ENCODE measurements at regions not wholly inside any gene's neighbourhood (a gene's known extent, or its start where the extent isn't known, plus 50 kb on each side); places are given as distances from the start of the nearest gene placed in this dataset.
"Not testable (repeated sequence)": the region's sequence is repeated elsewhere in the genome, so short reads cannot be mapped to it uniquely, and the experiment has no call there.

DNA sequence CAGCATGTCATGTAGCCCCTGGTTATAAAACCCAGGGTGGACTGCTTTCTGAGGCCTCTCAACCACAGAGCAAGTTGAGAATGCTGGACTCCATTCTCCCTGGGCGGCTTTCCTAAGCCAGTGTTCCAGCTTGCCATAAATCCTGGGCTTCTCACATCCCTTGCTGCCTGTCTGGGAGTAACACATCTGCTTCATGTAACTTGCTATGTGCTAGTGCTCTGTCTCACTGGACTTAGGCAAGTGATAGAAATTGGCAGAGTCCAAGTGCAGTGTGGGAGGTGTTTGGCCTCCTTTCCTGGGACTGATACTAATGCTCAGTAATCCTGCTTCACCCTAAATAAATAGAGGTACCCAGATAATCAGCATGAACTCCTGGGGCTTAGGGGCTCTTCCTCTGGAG, 277.1 kb upstream of the POM121L12 start:
- Histone ChIP-seq H3K4me1 (ENCODE audit: control insufficient read depth, insufficient read depth, low read length) (no peaks in the 10 kb centered on the region), H3K27ac (ENCODE audit: low read depth, low read length) (no peak overlapping the region), H3K27me3 (ENCODE audit: control insufficient read depth, insufficient read depth, low read length) (no peaks in the 10 kb centered on the region), H3K36me3 (ENCODE audit: control insufficient read depth, insufficient read depth, low read length) (no peaks in the 10 kb centered on the region), H3K4me3 (ENCODE audit: low read depth, low read length) (no peak overlapping the region), H3K9me3 (ENCODE audit: control insufficient read depth, insufficient read depth, low read length) (no peaks in the 10 kb centered on the region)
- WGBS (ENCODE audit: insufficient coverage): 50% methylated on average over 1 of the region's 1 CpG
- DNase-seq (ENCODE audit: low read depth in 4 of 6, low spot score in 6 of 6): no peak

- no peaks in the 10 kb centered on the region for H3K27me3 ChIP-seq (ENCODE audit: control insufficient read depth, insufficient read depth, low read length)
- DNase-seq (ENCODE audit: low read depth in 4 of 6, low spot score in 6 of 6): no peak
- no peaks in the 10 kb centered on the region for H3K4me1 ChIP-seq (ENCODE audit: control insufficient read depth, insufficient read depth, low read length)
- no peaks in the 10 kb centered on the region for H3K36me3 ChIP-seq (ENCODE audit: control insufficient read depth, insufficient read depth, low read length)
- 94% methylated on average over 9 of the region's 12 CpGs for WGBS (ENCODE audit: insufficient coverage)
- H3K4me3 ChIP-seq (ENCODE audit: low read depth, low read length): no peak overlapping the region
- peaks cover 2% of the 10 kb centered on the region for H3K9me3 ChIP-seq (ENCODE audit: control insufficient read depth, insufficient read depth, low read length)
- H3K27ac ChIP-seq (ENCODE audit: low read depth, low read length): no peak overlapping the region
Observed at GRCh38 chr7:52753855-52754254, 281.6 kb upstream of the POM121L12 start.

GRCh38 chr7:52752891-52753290, 282.5 kb upstream of the POM121L12 start:
- H3K4me1 ChIP-seq (ENCODE audit: control insufficient read depth, insufficient read depth, low read length): no peaks in the 10 kb centered on the region
- no peaks in the 10 kb centered on the region for H3K36me3 ChIP-seq (ENCODE audit: control insufficient read depth, insufficient read depth, low read length)
- no peak overlapping the region for H3K4me3 ChIP-seq (ENCODE audit: low read depth, low read length)
- H3K9me3 ChIP-seq (ENCODE audit: control insufficient read depth, insufficient read depth, low read length): peaks cover 2% of the 10 kb centered on the region
- H3K27ac ChIP-seq (ENCODE audit: low read depth, low read length): no peak overlapping the region
- no CpG with 5 or more reads among the region's 4 CpGs for WGBS (ENCODE audit: insufficient coverage)
- peak in 1 of 6 donors; percentile 73 for DNase-seq (ENCODE audit: low read depth in 4 of 6, low spot score in 6 of 6)
- no peaks in the 10 kb centered on the region for H3K27me3 ChIP-seq (ENCODE audit: control insufficient read depth, insufficient read depth, low read length)

DNA sequence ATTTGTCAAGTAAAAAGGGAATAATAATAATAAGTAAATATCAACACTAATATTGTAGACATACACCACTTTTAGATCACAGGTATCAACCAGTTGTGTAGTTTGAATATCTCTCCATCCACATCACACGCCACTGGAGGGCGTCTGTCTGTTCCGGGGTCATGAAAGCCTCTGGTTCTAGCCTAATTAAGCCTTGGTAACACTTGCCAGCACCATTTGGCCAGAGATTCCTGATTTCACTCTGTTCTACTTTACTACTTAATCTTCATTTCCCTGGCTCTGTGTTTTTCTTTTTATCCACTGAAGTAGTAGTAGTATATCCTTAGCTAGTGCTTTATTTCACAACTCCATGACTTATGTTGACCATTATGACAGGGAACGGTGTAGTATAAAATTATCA, 285.6 kb upstream of the POM121L12 start:
- DNase-seq (ENCODE audit: low read depth in 4 of 6, low spot score in 6 of 6): peak in 1 of 6 donors; percentile 30
- WGBS (ENCODE audit: insufficient coverage): no CpG with 5 or more reads among the region's 4 CpGs

GRCh38 chr7:52747817-52748216, 287.6 kb upstream of the POM121L12 start:
- Histone ChIP-seq H3K27ac (ENCODE audit: low read depth, low read length) (no peak overlapping the region), H3K27me3 (ENCODE audit: control insufficient read depth, insufficient read depth, low read length) (no peaks in the 10 kb centered on the region), H3K36me3 (ENCODE audit: control insufficient read depth, insufficient read depth, low read length) (no peaks in the 10 kb centered on the region), H3K4me3 (ENCODE audit: low read depth, low read length) (no peak overlapping the region), H3K4me1 (ENCODE audit: control insufficient read depth, insufficient read depth, low read length) (no peaks in the 10 kb centered on the region), H3K9me3 (ENCODE audit: control insufficient read depth, insufficient read depth, low read length) (peaks cover 2% of the 10 kb centered on the region)
- no CpG with 5 or more reads among the region's 3 CpGs for WGBS (ENCODE audit: insufficient coverage)
- no peak for DNase-seq (ENCODE audit: low read depth in 4 of 6, low spot score in 6 of 6)

More for the DNA sequence above, 285.6 kb upstream of the POM121L12 start:
- Histone ChIP-seq H3K27ac (ENCODE audit: low read depth, low read length) (no peak overlapping the region), H3K4me3 (ENCODE audit: low read depth, low read length) (no peak overlapping the region), H3K27me3 (ENCODE audit: control insufficient read depth, insufficient read depth, low read length) (no peaks in the 10 kb centered on the region), H3K9me3 (ENCODE audit: control insufficient read depth, insufficient read depth, low read length) (peaks cover 2% of the 10 kb centered on the region), H3K4me1 (ENCODE audit: control insufficient read depth, insufficient read depth, low read length) (no peaks in the 10 kb centered on the region), H3K36me3 (ENCODE audit: control insufficient read depth, insufficient read depth, low read length) (no peaks in the 10 kb centered on the region)

DNA sequence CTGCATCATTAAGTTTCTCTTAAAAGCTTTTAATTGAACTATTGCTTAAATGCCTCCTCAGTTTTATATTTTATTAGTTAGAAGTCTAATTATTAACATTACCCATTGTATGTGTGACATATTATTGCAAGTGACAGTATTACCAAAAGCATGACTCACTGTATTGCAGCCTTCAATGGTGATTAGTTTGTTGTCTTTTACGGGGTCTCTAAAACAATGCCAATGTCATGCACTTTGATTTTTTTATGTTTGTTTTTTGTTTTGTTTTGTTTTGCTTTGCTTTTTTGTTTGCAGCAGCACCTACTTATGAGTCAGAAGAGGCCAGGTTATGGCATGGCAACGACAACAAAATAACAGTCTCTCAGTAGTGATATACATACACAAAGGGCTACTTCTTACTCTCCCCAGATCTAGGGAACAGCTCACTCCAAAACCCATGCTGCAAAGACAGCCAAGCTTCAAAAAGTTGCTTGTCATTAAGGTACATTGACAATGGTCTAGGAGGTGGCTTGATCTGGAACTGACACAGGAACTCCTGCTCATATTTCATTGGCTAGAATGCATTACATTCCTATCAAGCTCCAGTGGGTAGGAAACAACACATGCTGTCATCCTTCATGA, 293.7 kb upstream of the POM121L12 start:
- peaks cover 1% of the 10 kb centered on the region for H3K9me3 ChIP-seq (ENCODE audit: control insufficient read depth, insufficient read depth, low read length)
- no peaks in the 10 kb centered on the region for H3K36me3 ChIP-seq (ENCODE audit: control insufficient read depth, insufficient read depth, low read length)
- H3K27ac ChIP-seq (ENCODE audit: low read depth, low read length): no peak overlapping the region
- WGBS (ENCODE audit: insufficient coverage): no CpG with 5 or more reads among the region's 2 CpGs
- H3K4me1 ChIP-seq (ENCODE audit: control insufficient read depth, insufficient read depth, low read length): no peaks in the 10 kb centered on the region
- H3K27me3 ChIP-seq (ENCODE audit: control insufficient read depth, insufficient read depth, low read length): no peaks in the 10 kb centered on the region
- DNase-seq (ENCODE audit: low read depth in 4 of 6, low spot score in 6 of 6): no peak
- no peak overlapping the region for H3K4me3 ChIP-seq (ENCODE audit: low read depth, low read length)

DNA sequence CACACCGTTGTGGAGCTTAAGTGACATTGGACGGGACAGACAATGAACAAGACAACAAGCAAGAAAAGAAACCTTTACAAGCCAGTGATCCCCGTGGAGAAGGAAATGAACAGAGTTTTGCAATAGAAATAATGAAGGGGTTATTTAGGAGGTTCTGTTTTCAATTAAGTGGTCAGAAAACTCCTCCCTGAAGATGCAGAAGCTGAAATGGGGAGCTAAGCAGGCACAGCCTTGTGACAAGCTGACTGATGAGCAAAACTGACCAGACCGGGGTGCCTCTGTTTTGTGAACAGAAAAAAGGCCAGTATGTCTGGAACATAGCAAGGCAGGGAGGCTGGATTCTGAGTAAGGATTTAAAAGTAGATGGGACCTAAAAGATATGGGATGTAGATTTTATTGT, 299.8 kb upstream of the POM121L12 start:
- Histone ChIP-seq H3K4me1 (ENCODE audit: control insufficient read depth, insufficient read depth, low read length) (no peaks in the 10 kb centered on the region), H3K27me3 (ENCODE audit: control insufficient read depth, insufficient read depth, low read length) (no peaks in the 10 kb centered on the region), H3K27ac (ENCODE audit: low read depth, low read length) (no peak overlapping the region), H3K36me3 (ENCODE audit: control insufficient read depth, insufficient read depth, low read length) (no peaks in the 10 kb centered on the region), H3K4me3 (ENCODE audit: low read depth, low read length) (no peak overlapping the region), H3K9me3 (ENCODE audit: control insufficient read depth, insufficient read depth, low read length) (peaks cover 1% of the 10 kb centered on the region)
- DNase-seq (ENCODE audit: low read depth in 4 of 6, low spot score in 6 of 6): no peak
- WGBS (ENCODE audit: insufficient coverage): 75% methylated on average over 1 of the region's 4 CpGs

GRCh38 chr7:52728683-52729082, 306.8 kb upstream of the POM121L12 start:
- DNase-seq (ENCODE audit: low read depth in 4 of 6, low spot score in 6 of 6); H3K27ac ChIP-seq (ENCODE audit: low read depth, low read length); H3K36me3 ChIP-seq (ENCODE audit: control insufficient read depth, insufficient read depth, low read length); H3K4me3 ChIP-seq (ENCODE audit: low read depth, low read length); H3K27me3 ChIP-seq (ENCODE audit: control insufficient read depth, insufficient read depth, low read length); H3K4me1 ChIP-seq (ENCODE audit: control insufficient read depth, insufficient read depth, low read length); H3K9me3 ChIP-seq (ENCODE audit: control insufficient read depth, insufficient read depth, low read length): not testable (repeated sequence)
- WGBS (ENCODE audit: insufficient coverage): no CpG with 5 or more reads among the region's 5 CpGs

GRCh38 chr7:52727632-52728031, 307.8 kb upstream of the POM121L12 start:
- H3K4me3 ChIP-seq (ENCODE audit: low read depth, low read length): no peak overlapping the region
- H3K27ac ChIP-seq (ENCODE audit: low read depth, low read length): no peak overlapping the region
- DNase-seq (ENCODE audit: low read depth in 4 of 6, low spot score in 6 of 6): peak in 1 of 6 donors; percentile 43
- H3K36me3 ChIP-seq (ENCODE audit: control insufficient read depth, insufficient read depth, low read length): no peaks in the 10 kb centered on the region
- WGBS (ENCODE audit: insufficient coverage): 63% methylated on average over 1 of the region's 2 CpGs
- H3K4me1 ChIP-seq (ENCODE audit: control insufficient read depth, insufficient read depth, low read length): no peaks in the 10 kb centered on the region
- no peaks in the 10 kb centered on the region for H3K9me3 ChIP-seq (ENCODE audit: control insufficient read depth, insufficient read depth, low read length)
- no peaks in the 10 kb centered on the region for H3K27me3 ChIP-seq (ENCODE audit: control insufficient read depth, insufficient read depth, low read length)

DNA sequence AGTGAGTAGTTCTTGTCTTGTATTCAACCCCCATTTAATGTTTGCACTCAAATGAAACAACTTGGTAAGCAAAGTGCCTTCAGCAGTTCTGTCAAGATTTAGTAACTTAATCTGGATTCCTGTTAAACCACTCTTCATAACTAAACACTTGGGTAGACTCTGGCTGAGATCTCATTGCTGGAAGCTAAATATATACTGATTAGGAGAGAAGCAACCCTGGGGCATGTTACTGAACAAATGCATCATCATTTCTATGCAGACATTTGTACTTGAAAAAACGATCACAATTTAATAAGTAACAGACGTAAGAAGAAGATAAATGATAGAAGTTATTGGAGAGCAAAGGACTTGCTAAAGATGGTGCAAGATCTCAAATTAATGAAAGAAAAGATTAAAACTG, 308.4 kb upstream of the POM121L12 start:
- Histone ChIP-seq H3K4me1 (ENCODE audit: control insufficient read depth, insufficient read depth, low read length) (no peaks in the 10 kb centered on the region), H3K9me3 (ENCODE audit: control insufficient read depth, insufficient read depth, low read length) (no peaks in the 10 kb centered on the region), H3K4me3 (ENCODE audit: low read depth, low read length) (no peak overlapping the region), H3K27ac (ENCODE audit: low read depth, low read length) (no peak overlapping the region), H3K27me3 (ENCODE audit: control insufficient read depth, insufficient read depth, low read length) (no peaks in the 10 kb centered on the region), H3K36me3 (ENCODE audit: control insufficient read depth, insufficient read depth, low read length) (no peaks in the 10 kb centered on the region)
- WGBS (ENCODE audit: insufficient coverage): no CpG with 5 or more reads among the region's 2 CpGs
- DNase-seq (ENCODE audit: low read depth in 4 of 6, low spot score in 6 of 6): no peak

All from spinal cord (tissue), 9 donors.